GM21390 (cell line): ENCODE measurements at regions not wholly inside any gene's neighbourhood (a gene's known extent, or its start where the extent isn't known, plus 50 kb on each side); places are given as distances from the start of the nearest gene placed in this dataset.

Experiments used
- ATAC-seq: cut with Tn5 transposase; IDR thresholded peaks from one replicate; pipeline ENCODE4 v1.9.1; 2021; ENCODE audit not compliant: unreplicated experiment

- ATAC-seq, result no peak
Measured at GRCh38 chr3:132267391-132267993, 49.7 kb upstream of the ACP3 start.
